Activated naive CD4-positive, alpha-beta T cell treated with anti-CD3 and anti-CD28 coated beads, Interleukin-2, amount 10 ng/mL, durations not matched to agents 7 days and 5 days (primary cell): ENCODE measurements at regions not wholly inside any gene's neighbourhood (a gene's known extent, or its start where the extent isn't known, plus 50 kb on each side); places are given as distances from the start of the nearest gene placed in this dataset.

Source experiments
- CTCF ChIA-PET: fragments of 350-600 bp; sonication (Branson Sonifier 250); formaldehyde crosslinking; loops from one replicate; lab custom pipeline; 2021; ENCODE audit warnings: antibody characterized with exemption; lab: Charles Lee
- DNase-seq: peaks from one replicate; pipeline ENCODE4 v3.0.0-alpha.2; 2020
- H3K27ac Mint-ChIP-seq: one replicate; pipeline ENCODE4 v1.8.0; 2021; ENCODE audit warnings: mild to moderate bottlenecking, moderate library complexity, mixed read lengths
- H3K27me3 Mint-ChIP-seq: one replicate; pipeline ENCODE4 v1.8.0; 2021; ENCODE audit warnings: mild to moderate bottlenecking, mixed read lengths
- H3K36me3 Mint-ChIP-seq: one replicate; pipeline ENCODE4 v1.8.0; 2021; ENCODE audit warnings: mixed read lengths
- H3K4me1 Mint-ChIP-seq: one replicate; pipeline ENCODE4 v1.8.0; 2021; ENCODE audit warnings: mixed read lengths
- H3K4me3 Mint-ChIP-seq: one replicate; pipeline ENCODE4 v1.8.0; 2021; ENCODE audit warnings: mild to moderate bottlenecking, moderate library complexity, mixed read lengths
- H3K9me3 Mint-ChIP-seq: one replicate; pipeline ENCODE4 v1.8.0; 2021; ENCODE audit warnings: mixed read lengths

GRCh38 chr4:1537410-1538095 is 131.3 kb upstream of the NKX1-1 start:
- CTCF ChIA-PET = no interaction called here
- H3K4me3 Mint-ChIP-seq = no peak overlapping the region
- no peaks in the 10 kb centered on the region for H3K36me3 Mint-ChIP-seq
- H3K27ac Mint-ChIP-seq = no peak overlapping the region
- no peaks in the 10 kb centered on the region for H3K9me3 Mint-ChIP-seq
- H3K27me3 Mint-ChIP-seq = no peaks in the 10 kb centered on the region
- DNase-seq = no peak
- H3K4me1 Mint-ChIP-seq = no peaks in the 10 kb centered on the region

DNA sequence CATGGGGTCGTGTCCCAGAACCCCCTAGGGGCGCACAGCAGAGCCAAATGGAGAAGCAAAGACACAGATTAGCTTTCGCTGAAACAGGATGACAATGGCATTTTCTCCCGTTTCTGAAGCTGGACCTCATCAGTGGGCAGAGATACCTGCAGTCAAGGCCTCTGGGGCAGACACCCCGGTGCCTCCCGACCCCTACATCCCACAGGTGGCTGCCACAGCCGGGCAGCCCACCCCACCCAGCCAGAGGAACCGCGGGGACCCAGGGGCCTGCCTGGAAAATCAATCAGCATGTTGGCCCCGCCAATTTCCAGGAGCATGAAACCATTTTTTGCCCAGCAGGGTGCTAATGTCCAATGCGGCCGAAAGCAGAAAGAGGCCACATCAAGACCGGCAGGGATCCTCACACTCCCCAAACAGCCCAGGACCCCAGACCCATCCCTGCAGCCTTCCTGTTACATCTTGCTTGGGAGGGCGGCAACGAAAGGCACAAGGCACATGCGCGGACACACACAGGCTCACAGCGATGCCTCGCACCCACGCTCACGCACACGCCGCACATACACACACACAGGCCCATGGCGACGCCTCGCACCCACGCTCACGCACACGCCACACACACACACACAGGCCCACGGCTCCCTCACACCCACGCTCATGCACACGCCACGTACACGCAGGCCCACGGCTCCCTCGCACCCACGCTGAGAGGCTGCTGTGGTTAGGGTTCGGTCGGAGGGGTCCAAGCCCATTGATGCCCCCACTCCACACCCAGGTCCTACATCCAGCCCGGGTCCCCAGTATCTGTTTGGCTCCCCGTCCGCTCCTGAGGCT is 130.6 kb upstream of the NKX1-1 start:
- Mint-ChIP-seq H3K4me1 (no peaks in the 10 kb centered on the region), H3K4me3 (no peak overlapping the region), H3K9me3 (no peaks in the 10 kb centered on the region), H3K27ac (no peak overlapping the region), H3K36me3 (no peaks in the 10 kb centered on the region), H3K27me3 (no peaks in the 10 kb centered on the region)
- no peak for DNase-seq
- CTCF ChIA-PET = no interaction called here

GRCh38 chr4:1535926-1536578 is 129.8 kb upstream of the NKX1-1 start:
- no peak for DNase-seq
- no peaks in the 10 kb centered on the region for H3K4me1 Mint-ChIP-seq
- H3K27me3 Mint-ChIP-seq = no peaks in the 10 kb centered on the region
- H3K36me3 Mint-ChIP-seq = no peaks in the 10 kb centered on the region
- no peaks in the 10 kb centered on the region for H3K9me3 Mint-ChIP-seq
- no peak overlapping the region for H3K4me3 Mint-ChIP-seq
- CTCF ChIA-PET = no interaction called here
- H3K27ac Mint-ChIP-seq = no peak overlapping the region

GRCh38 chr4:1534876-1535526 is 128.8 kb upstream of the NKX1-1 start:
- no peak for DNase-seq
- no peaks in the 10 kb centered on the region for H3K4me1 Mint-ChIP-seq
- no peaks in the 10 kb centered on the region for H3K36me3 Mint-ChIP-seq
- no peak overlapping the region for H3K4me3 Mint-ChIP-seq
- H3K27ac Mint-ChIP-seq = no peak overlapping the region
- CTCF ChIA-PET = interaction anchor here (0.6 to 1.4 kb wide), 2 partner anchors 9 to 14 kb away, joined by 5 to 7 read pairs; no protein-coding TSS in a partner anchor
- peaks cover 4% of the 10 kb centered on the region for H3K27me3 Mint-ChIP-seq
- no peaks in the 10 kb centered on the region for H3K9me3 Mint-ChIP-seq

GRCh38 chr4:1534095-1534872 is 128.0 kb upstream of the NKX1-1 start:
- peaks cover 4% of the 10 kb centered on the region for H3K27me3 Mint-ChIP-seq

DNA sequence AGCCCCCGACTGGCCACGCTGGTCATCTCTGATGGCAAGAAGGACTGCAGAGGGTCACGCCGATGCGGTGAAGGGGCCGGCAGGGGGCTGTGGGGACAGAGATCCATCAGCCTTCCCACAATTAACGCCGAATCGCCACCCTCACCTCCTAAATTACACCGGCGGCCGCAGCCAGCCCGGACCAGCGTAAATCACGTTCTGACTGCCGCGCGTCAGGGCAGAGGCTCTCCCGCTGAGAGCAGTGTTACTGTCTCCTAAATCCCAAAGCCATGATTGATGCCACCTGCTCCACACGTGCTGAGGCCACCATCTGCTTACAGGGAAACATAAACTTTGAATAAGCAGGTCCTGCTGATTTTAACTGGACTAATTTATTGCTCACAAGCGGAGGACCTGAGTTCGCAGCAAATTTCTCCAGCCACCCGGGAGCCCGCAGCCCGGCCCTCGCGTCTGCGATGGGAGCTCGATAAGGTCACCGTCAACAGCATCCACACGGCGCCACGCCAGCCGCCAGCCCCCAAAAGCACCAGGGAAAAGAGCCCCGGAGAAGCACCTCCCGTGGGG is 127.3 kb upstream of the NKX1-1 start:
- H3K27ac Mint-ChIP-seq = no peak overlapping the region
- no peak overlapping the region for H3K4me3 Mint-ChIP-seq
- DNase-seq = no peak
- peaks cover 6% of the 10 kb centered on the region for H3K27me3 Mint-ChIP-seq
- H3K36me3 Mint-ChIP-seq = no peaks in the 10 kb centered on the region
- CTCF ChIA-PET = interaction anchor here (1.4 kb wide), 1 partner anchor 15 kb away, joined by 7 read pairs; no protein-coding TSS in a partner anchor
- H3K9me3 Mint-ChIP-seq = no peaks in the 10 kb centered on the region
- no peaks in the 10 kb centered on the region for H3K4me1 Mint-ChIP-seq

More at GRCh38 chr4:1534095-1534872, 128.0 kb upstream of the NKX1-1 start:
- Mint-ChIP-seq H3K36me3 (no peaks in the 10 kb centered on the region), H3K27ac (no peak overlapping the region), H3K9me3 (no peaks in the 10 kb centered on the region), H3K4me1 (no peaks in the 10 kb centered on the region), H3K4me3 (no peak overlapping the region)
- CTCF ChIA-PET = interaction anchor here (1.4 kb wide), 1 partner anchor 15 kb away, joined by 7 read pairs; no protein-coding TSS in a partner anchor
- DNase-seq = no peak

- CTCF ChIA-PET = no interaction called here
- Mint-ChIP-seq H3K27me3 (peaks cover 10% of the 10 kb centered on the region), H3K4me3 (no peak overlapping the region), H3K36me3 (no peaks in the 10 kb centered on the region), H3K9me3 (no peaks in the 10 kb centered on the region), H3K4me1 (no peaks in the 10 kb centered on the region), H3K27ac (no peak overlapping the region)
- no peak for DNase-seq
These were observed 126.5 kb upstream of the NKX1-1 start for GRCh38 chr4:1532549-1533395.

DNA sequence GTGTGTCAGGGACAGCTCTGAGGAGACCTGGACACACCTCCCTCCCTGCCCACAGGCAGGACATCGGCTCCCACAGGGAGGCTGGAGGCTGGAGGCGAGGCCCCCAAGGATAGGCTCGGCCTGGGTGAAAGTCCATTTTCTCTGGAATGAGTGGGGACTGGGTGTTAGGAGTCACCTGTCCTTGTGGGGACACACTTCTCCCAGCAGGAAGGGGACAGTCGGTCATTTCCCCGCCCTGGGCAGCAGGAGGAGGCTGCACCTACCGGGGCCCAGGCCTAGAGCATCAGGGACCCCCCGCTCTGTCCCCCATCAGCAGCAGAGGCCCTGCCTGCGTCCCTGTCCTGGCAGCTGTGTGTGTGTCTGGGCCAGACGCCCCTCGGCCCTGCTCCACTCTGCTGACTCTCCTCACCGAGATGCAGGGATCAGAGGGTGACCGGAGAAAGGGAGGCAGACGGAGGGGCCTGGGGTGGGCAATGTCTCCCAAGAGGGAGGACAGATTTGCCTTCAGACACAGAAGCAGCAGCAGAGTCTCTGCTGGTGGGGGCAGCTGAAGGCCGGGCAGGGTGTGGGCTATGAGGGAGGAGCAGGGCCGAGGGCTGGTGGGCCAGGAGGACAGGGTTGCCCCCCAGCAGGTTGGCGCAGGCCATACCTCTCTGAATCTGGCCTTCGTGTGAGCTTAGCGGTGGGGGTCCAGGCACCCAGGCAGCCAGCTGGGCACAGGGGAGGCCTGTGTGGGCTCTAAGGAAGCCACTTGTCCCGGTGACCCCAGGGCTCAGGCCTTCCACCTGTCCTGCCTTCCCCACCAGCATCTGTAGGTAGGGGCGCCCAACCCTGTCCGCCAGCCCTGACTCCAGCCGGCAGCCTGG is 125.7 kb upstream of the NKX1-1 start:
- no peak for DNase-seq
- H3K9me3 Mint-ChIP-seq = no peaks in the 10 kb centered on the region
- H3K4me3 Mint-ChIP-seq = no peak overlapping the region
- no peaks in the 10 kb centered on the region for H3K4me1 Mint-ChIP-seq
- no peaks in the 10 kb centered on the region for H3K36me3 Mint-ChIP-seq
- CTCF ChIA-PET = no interaction called here
- H3K27me3 Mint-ChIP-seq = peaks cover 10% of the 10 kb centered on the region
- no peak overlapping the region for H3K27ac Mint-ChIP-seq

- DNase-seq = no peak
- no peak overlapping the region for H3K27ac Mint-ChIP-seq
- H3K4me1 Mint-ChIP-seq = no peaks in the 10 kb centered on the region
- H3K27me3 Mint-ChIP-seq = peaks cover 10% of the 10 kb centered on the region
- CTCF ChIA-PET = interaction anchor here (1.2 kb wide), 1 partner anchor 18 kb away, joined by 3 read pairs; no protein-coding TSS in a partner anchor
- H3K4me3 Mint-ChIP-seq = no peak overlapping the region
- peaks cover 4% of the 10 kb centered on the region for H3K9me3 Mint-ChIP-seq
- H3K36me3 Mint-ChIP-seq = no peaks in the 10 kb centered on the region
These were observed 124.1 kb upstream of the NKX1-1 start for GRCh38 chr4:1530356-1530755.

DNA sequence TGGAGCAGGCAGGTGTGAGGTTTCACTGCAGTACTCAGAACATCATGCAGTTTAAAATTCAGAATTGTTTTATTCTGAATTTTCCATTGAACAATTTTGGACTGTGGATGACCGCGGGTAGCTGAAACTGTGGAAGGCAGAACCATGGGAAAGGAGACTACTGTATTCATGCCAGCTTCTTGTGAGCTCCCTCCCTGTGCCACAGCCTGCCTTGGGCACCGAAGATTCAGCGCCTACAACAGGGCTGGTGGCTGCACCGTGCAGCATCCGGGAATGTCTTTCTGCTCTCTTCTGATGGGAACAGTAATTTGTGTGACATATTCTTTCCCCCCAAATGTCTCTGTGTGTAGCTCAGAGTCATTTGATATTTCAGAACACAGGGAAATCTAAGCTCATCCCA is 118.5 kb upstream of the NKX1-1 start:
- no peak for DNase-seq
- Mint-ChIP-seq H3K9me3 (peaks cover 5% of the 10 kb centered on the region), H3K27ac (no peak overlapping the region), H3K4me1 (peaks cover 4% of the 10 kb centered on the region), H3K36me3 (no peaks in the 10 kb centered on the region), H3K4me3 (no peak overlapping the region), H3K27me3 (peaks cover 56% of the 10 kb centered on the region)
- CTCF ChIA-PET = no interaction called here

DNA sequence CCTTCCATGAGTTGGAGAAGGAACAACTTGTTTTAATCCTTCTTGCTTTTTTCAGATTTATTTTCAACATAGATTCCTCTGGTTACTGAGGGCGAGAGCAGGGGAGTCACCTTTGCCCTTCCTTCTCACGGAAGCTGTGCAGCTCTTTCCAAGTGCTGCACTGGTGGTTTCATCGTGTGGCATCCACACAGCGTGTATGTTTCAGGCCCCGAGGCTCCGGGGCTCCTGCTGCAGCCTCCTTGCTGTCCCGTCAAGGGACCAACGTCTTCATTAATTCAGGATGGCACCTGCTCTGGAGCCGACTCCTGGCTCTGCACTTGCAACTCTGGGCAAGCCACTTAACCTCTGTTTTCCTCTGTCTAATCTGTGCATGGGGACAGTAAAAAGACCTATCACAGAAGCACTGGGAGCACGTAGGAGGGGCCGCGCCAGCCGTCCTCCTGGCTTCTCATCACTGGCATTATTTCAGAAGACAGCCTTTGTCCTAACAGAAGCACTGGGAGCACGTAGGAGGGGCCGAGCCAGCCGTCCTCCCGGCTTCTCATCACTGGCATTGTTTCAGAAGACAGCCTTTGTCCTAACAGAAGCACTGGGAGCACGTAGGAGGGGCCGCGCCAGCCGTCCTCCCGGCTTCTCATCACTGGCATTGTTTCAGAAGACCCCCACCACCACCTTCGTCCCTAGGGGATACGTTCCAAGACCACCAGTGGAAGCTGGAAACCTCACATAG is 117.8 kb upstream of the NKX1-1 start:
- H3K4me3 Mint-ChIP-seq = no peak overlapping the region
- no peak overlapping the region for H3K27ac Mint-ChIP-seq
- peaks cover 61% of the 10 kb centered on the region for H3K27me3 Mint-ChIP-seq
- H3K9me3 Mint-ChIP-seq = peaks cover 5% of the 10 kb centered on the region
- peaks cover 5% of the 10 kb centered on the region for H3K4me1 Mint-ChIP-seq
- no peak for DNase-seq
- H3K36me3 Mint-ChIP-seq = no peaks in the 10 kb centered on the region
- CTCF ChIA-PET = no interaction called here
